A549 (cell line): ENCODE measurements at regions not wholly inside any gene's neighbourhood (a gene's known extent, or its start where the extent isn't known, plus 50 kb on each side); places are given as distances from the start of the nearest gene placed in this dataset.

Experiments
- ATAC-seq, 2 experiments: fragments of 200-7000 bp in 1 of 2; fragments of >200 bp in 1 of 2; cut with Nextera tagmentation in 1 of 2; cut with Tn5 transposase in 1 of 2; 3 replicates each; pipeline versions ENCODE4 v1.8.0 to v1.9.1; 2018 to 2020; ENCODE audit warnings: mild to moderate bottlenecking in 1 of 2, moderate library complexity in 1 of 2
- CTCF ChIA-PET: fragments of 300-600 bp; sonication (Branson Sonifier 250); formaldehyde crosslinking; extraction: SDS; loops from one replicate; lab custom pipeline; 2021; ENCODE audit warnings: antibody characterized with exemption, inconsistent platforms; lab: Yijun Ruan, JAX
- POLR2A ChIA-PET: fragments of 350-600 bp; formaldehyde crosslinking; extraction: SDS; loops from one replicate; lab custom pipeline; 2021; ENCODE audit warnings: antibody characterized with exemption, inconsistent platforms; lab: Yijun Ruan, JAX
- DNase-seq, 2 experiments: peaks; one replicate each; pipeline versions ENCODE4 v3.0.0 to v3.0.0-alpha.2; 2011 to 2016; ENCODE audit warnings: low read depth in 1 of 2, low spot score in 1 of 2
- FAIRE-seq: peaks from 2 replicates; lab custom pipeline; 2011; peaks lifted over from hg19 to GRCh38; lab: Jason Lieb, UNC
- H3K27ac ChIP-seq, 2 experiments: fragments of >200 bp; sonication (Bioruptor Twin); formaldehyde crosslinking; 3 replicates each; pipeline ENCODE4 v1.5.1; 2016 to 2017
- H3K4me1 ChIP-seq: fragments of >200 bp; sonication (Bioruptor Twin); formaldehyde crosslinking; 3 replicates; pipeline ENCODE4 v1.6.1; 2016
- H3K4me2 ChIP-seq: fragments of >200 bp; sonication (Bioruptor Twin); formaldehyde crosslinking; 3 replicates; pipeline ENCODE4 v1.6.1; 2016
- H3K4me3 ChIP-seq: fragments of >200 bp; sonication (Bioruptor Twin); formaldehyde crosslinking; 3 replicates; pipeline ENCODE4 v1.5.1; 2016
- H3K9me3 ChIP-seq: fragments of >200 bp; sonication (Bioruptor Twin); formaldehyde crosslinking; 3 replicates; pipeline ENCODE4 v1.6.1; 2016
- ATOH8 ChIP-seq: fragments of 250-450 bp; sonication (Bioruptor Pico); IDR thresholded peaks from 2 replicates; pipeline ENCODE4 v1.5.0; 2020; ENCODE audit warnings: low read depth, mild to moderate bottlenecking, moderate library complexity
- BCL3 ChIP-seq: fragments of >200 bp; sonication (Bioruptor Twin); formaldehyde crosslinking; IDR thresholded peaks from 3 replicates; pipeline ENCODE4 v1.6.1; 2016
- CEBPB ChIP-seq, 2 experiments: fragments of >200 bp in 1 of 2; sonication (Bioruptor Twin) in 1 of 2; formaldehyde crosslinking in 1 of 2; IDR thresholded peaks; 2 replicates each; pipeline ENCODE4 v1.6.1; 2012 to 2016
- E2F6 ChIP-seq: IDR thresholded peaks from 2 replicates; pipeline ENCODE4 v1.6.1; 2012; ENCODE audit warnings: low read depth, borderline replicate concordance
- EHMT2 ChIP-seq: fragments of 200-600 bp; sonication (generic); IDR thresholded peaks from 2 replicates; pipeline ENCODE4 v1.6.1; 2016; ENCODE audit warnings: antibody characterized with exemption, low read depth, mild to moderate bottlenecking, moderate library complexity
- FOSB ChIP-seq: fragments of 250-450 bp; sonication (Bioruptor Pico); IDR thresholded peaks from 2 replicates; pipeline ENCODE4 v1.5.0; 2020; ENCODE audit warnings: mild to moderate bottlenecking, moderate library complexity
- FOXS1 ChIP-seq: fragments of 250-450 bp; sonication (Bioruptor Pico); IDR thresholded peaks from 2 replicates; pipeline ENCODE4 v1.5.0; 2020; ENCODE audit warnings: mild to moderate bottlenecking, moderate library complexity
- HES2 ChIP-seq: fragments of >200 bp; sonication (Bioruptor Twin); formaldehyde crosslinking; IDR thresholded peaks from 2 replicates; pipeline ENCODE4 v1.6.1; 2016
- HOXB13 ChIP-seq: fragments of 250-450 bp; sonication (Bioruptor Pico); IDR thresholded peaks from 2 replicates; pipeline ENCODE4 v1.5.0; 2020; ENCODE audit warnings: low read depth, mild to moderate bottlenecking, moderate library complexity
- JUNB ChIP-seq: fragments of >200 bp; sonication (Bioruptor Twin); formaldehyde crosslinking; IDR thresholded peaks from 2 replicates; pipeline ENCODE4 v1.6.1; 2016
- KDM5A ChIP-seq: fragments of 200-600 bp; sonication (generic); IDR thresholded peaks from 2 replicates; pipeline ENCODE4 v1.6.1; 2016; ENCODE audit warnings: antibody characterized with exemption, mild to moderate bottlenecking
- NFE2L2 ChIP-seq: fragments of 150-350 bp; conservative IDR thresholded peaks from 2 replicates; pipeline ENCODE4 v1.6.1; 2014; ENCODE audit warnings: low read length
- NPAS2 ChIP-seq: fragments of 250-450 bp; sonication (Bioruptor Pico); IDR thresholded peaks from 2 replicates; pipeline ENCODE4 v1.8.0; 2022; ENCODE audit warnings: mild to moderate bottlenecking, moderate library complexity, borderline replicate concordance
- RAD21 ChIP-seq, 2 experiments: fragments of >200 bp in 1 of 2; sonication (Bioruptor Twin) in 1 of 2; formaldehyde crosslinking in 1 of 2; IDR thresholded peaks in 1 of 2; conservative IDR thresholded peaks in 1 of 2; 2 replicates in 1 of 2; 3 replicates in 1 of 2; pipeline ENCODE4 v1.6.1; 2012 to 2018; ENCODE audit warnings: inconsistent platforms in 1 of 2
- TFCP2L1 ChIP-seq: fragments of 250-450 bp; sonication (Bioruptor Pico); IDR thresholded peaks from 2 replicates; pipeline ENCODE4 v1.5.0; 2021; ENCODE audit warnings: mild to moderate bottlenecking
- TP53 ChIP-seq: fragments of 250-450 bp; sonication (Bioruptor Pico); IDR thresholded peaks from 2 replicates; pipeline ENCODE4 v1.5.0; 2021; ENCODE audit warnings: mild to moderate bottlenecking, moderate library complexity
- ZFP36 ChIP-seq: fragments of 450-650 bp; IDR thresholded peaks from 2 replicates; pipeline ENCODE4 v1.6.1; 2014; ENCODE audit warnings: borderline replicate concordance; ENCODE audit not compliant: partially characterized antibody
- ZNF302 ChIP-seq: fragments of 250-450 bp; sonication (Bioruptor Pico); IDR thresholded peaks from 2 replicates; pipeline ENCODE4 v1.9.0; 2021; ENCODE audit warnings: inconsistent platforms, mild to moderate bottlenecking, moderate library complexity
- WGBS: methylation state at CpG from one replicate; pipeline ENCODE4 v1.1.6; 2017; ENCODE audit errors: missing lambda C conversion rate; 5-methylcytosine and 5-hydroxymethylcytosine counted together
- TF ChIP-seq, protein P1 (sequence below): IDR thresholded peaks from 2 replicates; pipeline ENCODE4 v1.6.1; 2012
- TF ChIP-seq, protein P2 (sequence below): fragments of 450-650 bp; IDR thresholded peaks from 2 replicates; pipeline ENCODE4 v1.6.1; 2014; ENCODE audit warnings: antibody characterized with exemption
- TF ChIP-seq, protein P3 (sequence below): fragments of 200-600 bp; sonication (generic); IDR thresholded peaks from 2 replicates; pipeline ENCODE4 v1.6.1; 2016; ENCODE audit warnings: antibody characterized with exemption, mild to moderate bottlenecking, moderate library complexity

GRCh38 chr14:47966076-47966810, 290.8 kb upstream of the MDGA2 start:
- Histone ChIP-seq H3K4me2 (no peak overlapping the region), H3K9me3 (no peaks in the 10 kb centered on the region), H3K4me1 (no peaks in the 10 kb centered on the region), H3K4me3 (no peak overlapping the region), H3K27ac (no peak overlapping the region)
- POLR2A ChIA-PET = no interaction called here
- ATAC-seq (no peak), FAIRE-seq (no peak), DNase-seq (no peak)
- CTCF ChIA-PET = no interaction called here
- TF ChIP-seq HOXB13 (CRISPR knock-in tag) (no peak), ATOH8 (CRISPR knock-in tag) (no peak), E2F6 (no peak), NFE2L2 (no peak), TP53 (no peak), RAD21 (conservative IDR thresholded peaks at IDR 0.05 in 1 of 2, IDR thresholded peaks at IDR 0.05 in 1 of 2) (no peak), FOSB (CRISPR knock-in tag) (no peak)
- 3% methylated on average over 2 of the region's 2 CpGs for WGBS

DNA sequence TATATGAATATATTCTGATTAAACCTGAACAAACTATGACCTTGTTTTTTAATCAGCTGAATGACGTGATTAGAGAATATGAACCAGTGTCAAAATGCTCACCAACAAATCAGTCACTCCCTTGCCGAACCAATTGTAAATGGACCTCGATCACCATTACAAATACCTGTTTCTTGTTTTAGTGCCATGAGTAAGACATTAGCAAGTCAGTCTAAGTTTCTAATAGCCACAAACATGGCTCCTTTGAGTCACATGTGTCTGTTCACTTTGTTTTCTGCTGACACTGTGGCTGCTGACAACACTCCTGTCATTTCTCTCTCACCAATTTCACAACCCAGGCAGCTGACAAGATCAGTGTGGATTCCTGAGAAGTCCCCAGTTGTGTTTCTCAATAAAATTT, 286.2 kb upstream of the MDGA2 start:
- 8% methylated on average over 3 of the region's 3 CpGs for WGBS

More for the DNA sequence above, 286.2 kb upstream of the MDGA2 start:
- DNase-seq (no peak), FAIRE-seq (no peak), ATAC-seq (no peak)
- Histone ChIP-seq H3K4me1 (no peaks in the 10 kb centered on the region), H3K27ac (no peak overlapping the region), H3K9me3 (no peaks in the 10 kb centered on the region), H3K4me2 (no peak overlapping the region), H3K4me3 (no peak overlapping the region)
- no peak for TF ChIP-seq JUNB
- TF ChIP-seq FOSB (CRISPR knock-in tag) = no peak
- TF ChIP-seq CEBPB (IDR thresholded peaks at IDR 0.05) = no peak
- TF ChIP-seq BCL3 = no peak
- TF ChIP-seq TFCP2L1 (CRISPR knock-in tag) = no peak
- TF ChIP-seq, protein P1, sequence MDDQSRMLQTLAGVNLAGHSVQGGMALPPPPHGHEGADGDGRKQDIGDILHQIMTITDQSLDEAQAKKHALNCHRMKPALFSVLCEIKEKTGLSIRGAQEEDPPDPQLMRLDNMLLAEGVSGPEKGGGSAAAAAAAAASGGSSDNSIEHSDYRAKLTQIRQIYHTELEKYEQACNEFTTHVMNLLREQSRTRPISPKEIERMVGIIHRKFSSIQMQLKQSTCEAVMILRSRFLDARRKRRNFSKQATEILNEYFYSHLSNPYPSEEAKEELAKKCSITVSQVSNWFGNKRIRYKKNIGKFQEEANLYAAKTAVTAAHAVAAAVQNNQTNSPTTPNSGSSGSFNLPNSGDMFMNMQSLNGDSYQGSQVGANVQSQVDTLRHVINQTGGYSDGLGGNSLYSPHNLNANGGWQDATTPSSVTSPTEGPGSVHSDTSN = no peak
- TF ChIP-seq ZFP36 = no peak
- TF ChIP-seq HES2 = no peak
- TF ChIP-seq EHMT2 = no peak
- no peak for TF ChIP-seq NPAS2
- no peak for TF ChIP-seq FOXS1
- TF ChIP-seq, protein P2, sequence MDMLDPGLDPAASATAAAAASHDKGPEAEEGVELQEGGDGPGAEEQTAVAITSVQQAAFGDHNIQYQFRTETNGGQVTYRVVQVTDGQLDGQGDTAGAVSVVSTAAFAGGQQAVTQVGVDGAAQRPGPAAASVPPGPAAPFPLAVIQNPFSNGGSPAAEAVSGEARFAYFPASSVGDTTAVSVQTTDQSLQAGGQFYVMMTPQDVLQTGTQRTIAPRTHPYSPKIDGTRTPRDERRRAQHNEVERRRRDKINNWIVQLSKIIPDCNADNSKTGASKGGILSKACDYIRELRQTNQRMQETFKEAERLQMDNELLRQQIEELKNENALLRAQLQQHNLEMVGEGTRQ = no peak
- TF ChIP-seq, protein P3, sequence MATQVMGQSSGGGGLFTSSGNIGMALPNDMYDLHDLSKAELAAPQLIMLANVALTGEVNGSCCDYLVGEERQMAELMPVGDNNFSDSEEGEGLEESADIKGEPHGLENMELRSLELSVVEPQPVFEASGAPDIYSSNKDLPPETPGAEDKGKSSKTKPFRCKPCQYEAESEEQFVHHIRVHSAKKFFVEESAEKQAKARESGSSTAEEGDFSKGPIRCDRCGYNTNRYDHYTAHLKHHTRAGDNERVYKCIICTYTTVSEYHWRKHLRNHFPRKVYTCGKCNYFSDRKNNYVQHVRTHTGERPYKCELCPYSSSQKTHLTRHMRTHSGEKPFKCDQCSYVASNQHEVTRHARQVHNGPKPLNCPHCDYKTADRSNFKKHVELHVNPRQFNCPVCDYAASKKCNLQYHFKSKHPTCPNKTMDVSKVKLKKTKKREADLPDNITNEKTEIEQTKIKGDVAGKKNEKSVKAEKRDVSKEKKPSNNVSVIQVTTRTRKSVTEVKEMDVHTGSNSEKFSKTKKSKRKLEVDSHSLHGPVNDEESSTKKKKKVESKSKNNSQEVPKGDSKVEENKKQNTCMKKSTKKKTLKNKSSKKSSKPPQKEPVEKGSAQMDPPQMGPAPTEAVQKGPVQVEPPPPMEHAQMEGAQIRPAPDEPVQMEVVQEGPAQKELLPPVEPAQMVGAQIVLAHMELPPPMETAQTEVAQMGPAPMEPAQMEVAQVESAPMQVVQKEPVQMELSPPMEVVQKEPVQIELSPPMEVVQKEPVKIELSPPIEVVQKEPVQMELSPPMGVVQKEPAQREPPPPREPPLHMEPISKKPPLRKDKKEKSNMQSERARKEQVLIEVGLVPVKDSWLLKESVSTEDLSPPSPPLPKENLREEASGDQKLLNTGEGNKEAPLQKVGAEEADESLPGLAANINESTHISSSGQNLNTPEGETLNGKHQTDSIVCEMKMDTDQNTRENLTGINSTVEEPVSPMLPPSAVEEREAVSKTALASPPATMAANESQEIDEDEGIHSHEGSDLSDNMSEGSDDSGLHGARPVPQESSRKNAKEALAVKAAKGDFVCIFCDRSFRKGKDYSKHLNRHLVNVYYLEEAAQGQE = no peak
- TF ChIP-seq KDM5A = no peak
- no peak for TF ChIP-seq ZNF302 (CRISPR knock-in tag)
- ChIA-PET CTCF (no interaction called here), POLR2A (no interaction called here)
